Tibial nerve (tissue), 4 donors: ENCODE measurements at regions not wholly inside any gene's neighbourhood (a gene's known extent, or its start where the extent isn't known, plus 50 kb on each side); places are given as distances from the start of the nearest gene placed in this dataset.
A peak's percentile ranks its signal among the peaks of the same experiment; 100 is the strongest.

Source experiments
- DNase-seq, 2 donors: peaks; one replicate each; pipeline ENCODE4 v3.0.0-alpha.2; 2019; ENCODE audit warnings: low spot score in 2 of 2
- H3K27ac ChIP-seq, 4 donors: fragments of 200-600 bp; sonication (generic) in 3 of 4; one replicate each; pipeline ENCODE4 v1.5.1; 2017 to 2019; ENCODE audit warnings: mild to moderate bottlenecking in 1 of 4
- H3K27me3 ChIP-seq, 2 donors: fragments of 200-600 bp; sonication (generic) in 1 of 2; one replicate each; pipeline versions ENCODE4 v1.5.1 to v1.6.0; 2017 to 2019
- H3K36me3 ChIP-seq, 3 donors: fragments of 200-600 bp; sonication (generic); one replicate each; pipeline ENCODE4 v1.5.1; 2018 to 2019
- H3K4me1 ChIP-seq, 4 donors: fragments of 200-600 bp; sonication (generic) in 3 of 4; one replicate each; pipeline ENCODE4 v1.5.1; 2017 to 2019
- H3K4me3 ChIP-seq, 4 donors: fragments of 200-600 bp; sonication (generic) in 3 of 4; one replicate each; pipeline ENCODE4 v1.5.1; 2017 to 2019; ENCODE audit warnings: mild to moderate bottlenecking in 1 of 4, moderate library complexity in 1 of 4
- H3K9me3 ChIP-seq, 4 donors: fragments of 200-600 bp; sonication (generic) in 3 of 4; one replicate each; pipeline ENCODE4 v1.5.1; 2017 to 2019
- EP300 ChIP-seq, 2 donors: sonication (generic); formaldehyde crosslinking; IDR thresholded peaks; one replicate each; pipeline ENCODE4 v1.6.1; 2017; ENCODE audit warnings: antibody characterized with exemption in 2 of 2, mild to moderate bottlenecking in 1 of 2
- POLR2A ChIP-seq, 2 donors: fragments of 450-650 bp; IDR thresholded peaks; one replicate each; pipeline ENCODE4 v1.6.1; 2017; ENCODE audit warnings: antibody characterized with exemption in 2 of 2, mild to moderate bottlenecking in 2 of 2, moderate library complexity in 2 of 2
- WGBS, 2 donors: methylation state at CpG; one replicate each; pipeline ENCODE4 v1.1.5; 2018; 5-methylcytosine and 5-hydroxymethylcytosine counted together
- TF ChIP-seq, protein P1 (sequence below), 5 experiments: fragments of 200-600 bp in 3 of 5; fragments of 450-650 bp in 2 of 5; sonication (generic) in 3 of 5; IDR thresholded peaks; one replicate each; pipeline ENCODE4 v1.5.1; 2016 to 2019; ENCODE audit warnings: antibody characterized with exemption in 5 of 5, mild to moderate bottlenecking in 3 of 5, moderate library complexity in 2 of 5

DNA sequence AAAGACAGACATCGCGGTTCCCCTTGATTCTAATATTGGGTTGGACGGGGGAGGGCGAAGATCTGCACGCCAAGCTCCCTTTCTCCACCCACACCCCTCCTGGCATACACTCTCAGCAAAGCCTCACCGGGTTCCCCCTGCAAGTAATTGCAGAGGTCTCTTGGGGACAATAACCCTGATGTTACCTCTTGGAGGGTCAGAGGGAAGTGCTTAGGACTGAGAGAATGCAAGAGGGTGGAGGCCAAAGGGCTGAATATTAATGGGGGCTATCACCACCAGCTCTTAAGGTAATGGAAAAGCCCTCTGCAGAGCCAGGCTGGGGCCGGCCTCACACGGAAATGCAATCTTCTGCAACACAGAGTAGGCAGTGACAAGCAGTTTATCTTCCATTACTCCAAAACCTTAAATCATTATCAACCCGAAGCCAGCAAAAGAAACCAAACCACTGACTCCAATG is 344.1 kb upstream of the GATB start:
- Histone ChIP-seq H3K27me3 (no peaks in the 10 kb centered on the region), H3K9me3 (no peaks in the 10 kb centered on the region), H3K4me3 (no peak overlapping the region), H3K27ac (no peak overlapping the region), H3K36me3 (no peaks in the 10 kb centered on the region), H3K4me1 (peaks cover 0 to 59% (median 10%) of the 10 kb centered on the region in 4 donors)
- WGBS, 2 donors: 68 to 77% methylated on average over 9 of the region's 9 CpGs
- TF ChIP-seq, protein P1, sequence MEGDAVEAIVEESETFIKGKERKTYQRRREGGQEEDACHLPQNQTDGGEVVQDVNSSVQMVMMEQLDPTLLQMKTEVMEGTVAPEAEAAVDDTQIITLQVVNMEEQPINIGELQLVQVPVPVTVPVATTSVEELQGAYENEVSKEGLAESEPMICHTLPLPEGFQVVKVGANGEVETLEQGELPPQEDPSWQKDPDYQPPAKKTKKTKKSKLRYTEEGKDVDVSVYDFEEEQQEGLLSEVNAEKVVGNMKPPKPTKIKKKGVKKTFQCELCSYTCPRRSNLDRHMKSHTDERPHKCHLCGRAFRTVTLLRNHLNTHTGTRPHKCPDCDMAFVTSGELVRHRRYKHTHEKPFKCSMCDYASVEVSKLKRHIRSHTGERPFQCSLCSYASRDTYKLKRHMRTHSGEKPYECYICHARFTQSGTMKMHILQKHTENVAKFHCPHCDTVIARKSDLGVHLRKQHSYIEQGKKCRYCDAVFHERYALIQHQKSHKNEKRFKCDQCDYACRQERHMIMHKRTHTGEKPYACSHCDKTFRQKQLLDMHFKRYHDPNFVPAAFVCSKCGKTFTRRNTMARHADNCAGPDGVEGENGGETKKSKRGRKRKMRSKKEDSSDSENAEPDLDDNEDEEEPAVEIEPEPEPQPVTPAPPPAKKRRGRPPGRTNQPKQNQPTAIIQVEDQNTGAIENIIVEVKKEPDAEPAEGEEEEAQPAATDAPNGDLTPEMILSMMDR (IDR thresholded peaks at IDR 0.05): no peak
- no peak for TF ChIP-seq POLR2A (IDR thresholded peaks at IDR 0.05)
- no peak for TF ChIP-seq EP300 (IDR thresholded peaks at IDR 0.05)
- DNase-seq: no peak

DNA sequence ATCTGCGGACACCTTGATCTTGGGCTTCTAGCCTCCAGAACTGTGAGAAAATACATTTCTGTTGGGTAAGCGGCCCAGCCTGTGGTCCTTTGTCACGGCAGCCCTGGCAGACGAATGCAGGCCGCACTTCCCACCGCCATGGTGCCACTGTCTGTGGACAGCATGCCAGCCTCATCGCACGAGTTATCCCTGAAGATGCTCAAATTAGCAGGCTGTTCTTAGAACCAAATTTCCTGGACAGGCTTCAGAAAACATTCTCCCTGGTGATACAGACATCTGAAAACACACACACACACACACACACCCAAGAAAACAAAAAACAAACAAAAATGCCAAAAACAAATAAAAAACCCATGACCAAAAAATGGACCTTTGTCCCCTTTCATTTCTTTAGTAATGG is 343.5 kb upstream of the GATB start:
- Histone ChIP-seq H3K4me1 (peaks cover 0 to 53% (median 10%) of the 10 kb centered on the region in 4 donors), H3K27ac (no peak overlapping the region), H3K4me3 (no peak overlapping the region), H3K36me3 (no peaks in the 10 kb centered on the region), H3K9me3 (no peaks in the 10 kb centered on the region), H3K27me3 (no peaks in the 10 kb centered on the region)
- 92 to 95% methylated on average over 8 of the region's 8 CpGs for WGBS, 2 donors
- DNase-seq: no peak
- TF ChIP-seq, protein P1 (IDR thresholded peaks at IDR 0.05): no peak
- TF ChIP-seq EP300 (IDR thresholded peaks at IDR 0.05) (no peak), POLR2A (IDR thresholded peaks at IDR 0.05) (no peak)

GRCh38 chr4:152103181-152103901 is 342.5 kb upstream of the GATB start:
- WGBS, 2 donors: 69 to 73% methylated on average over 8 of the region's 8 CpGs
- peaks cover 0 to 49% (median 10%) of the 10 kb centered on the region in 4 donors for H3K4me1 ChIP-seq
- H3K27ac ChIP-seq: peak overlapping the region in 1 of 4 donors; percentile 4
- DNase-seq: no peak
- no peak for TF ChIP-seq POLR2A (IDR thresholded peaks at IDR 0.05)
- no peak for TF ChIP-seq EP300 (IDR thresholded peaks at IDR 0.05)
- TF ChIP-seq, protein P1 (IDR thresholded peaks at IDR 0.05): no peak
- no peaks in the 10 kb centered on the region for H3K9me3 ChIP-seq
- no peak overlapping the region for H3K4me3 ChIP-seq
- H3K27me3 ChIP-seq: no peaks in the 10 kb centered on the region
- H3K36me3 ChIP-seq: no peaks in the 10 kb centered on the region

- Histone ChIP-seq H3K4me3 (no peak overlapping the region), H3K36me3 (no peaks in the 10 kb centered on the region), H3K4me1 (peaks cover 0 to 42% (median 10%) of the 10 kb centered on the region in 4 donors), H3K27me3 (no peaks in the 10 kb centered on the region), H3K27ac (peak overlapping the region in 1 of 4 donors; percentile 11), H3K9me3 (no peaks in the 10 kb centered on the region)
- TF ChIP-seq POLR2A (IDR thresholded peaks at IDR 0.05) (no peak), EP300 (IDR thresholded peaks at IDR 0.05) (no peak)
- TF ChIP-seq, protein P1 (IDR thresholded peaks at IDR 0.05): no peak
- WGBS, 2 donors: 75 to 86% methylated on average over 5 of the region's 5 CpGs
- DNase-seq: no peak
These were observed 341.7 kb upstream of the GATB start for GRCh38 chr4:152102436-152103000.
